WERI-Rb-1 (cell line): ENCODE measurements at regions not wholly inside any gene's neighbourhood (a gene's known extent, or its start where the extent isn't known, plus 50 kb on each side); places are given as distances from the start of the nearest gene placed in this dataset.

ENCODE experiments used
- DNase-seq: peaks from one replicate; pipeline ENCODE4 v3.0.0-alpha.2; 2020
- H3K27ac ChIP-seq: fragments of 250-450 bp; sonication (Bioruptor Pico); 2 replicates; pipeline ENCODE4 v1.5.1; 2020; ENCODE audit warnings: mild to moderate bottlenecking, moderate library complexity
- H3K27me3 ChIP-seq: fragments of 250-450 bp; sonication (Bioruptor Pico); 2 replicates; pipeline ENCODE4 v1.5.1; 2021; ENCODE audit warnings: mild to moderate bottlenecking, low read depth, moderate library complexity; ENCODE audit not compliant: insufficient read depth, severe bottlenecking
- H3K36me3 ChIP-seq: fragments of 250-450 bp; sonication (Bioruptor Pico); 2 replicates; pipeline ENCODE4 v1.5.1; 2020; ENCODE audit warnings: mild to moderate bottlenecking, moderate library complexity
- H3K4me3 ChIP-seq: 2 replicates; pipeline ENCODE4 v1.5.1; 2011; ENCODE audit warnings: low read depth, mild to moderate bottlenecking, control low read depth, low read length
- H3K9me3 ChIP-seq: fragments of 250-450 bp; sonication (Bioruptor Pico); 2 replicates; pipeline ENCODE4 v1.5.1; 2021; ENCODE audit warnings: mild to moderate bottlenecking, moderate library complexity; ENCODE audit not compliant: severe bottlenecking
- TF ChIP-seq, protein P1 (sequence below): IDR thresholded peaks from 2 replicates; pipeline ENCODE4 v1.5.1; 2011; ENCODE audit warnings: low read depth, mild to moderate bottlenecking, control low read depth, inconsistent platforms, low read length

DNA sequence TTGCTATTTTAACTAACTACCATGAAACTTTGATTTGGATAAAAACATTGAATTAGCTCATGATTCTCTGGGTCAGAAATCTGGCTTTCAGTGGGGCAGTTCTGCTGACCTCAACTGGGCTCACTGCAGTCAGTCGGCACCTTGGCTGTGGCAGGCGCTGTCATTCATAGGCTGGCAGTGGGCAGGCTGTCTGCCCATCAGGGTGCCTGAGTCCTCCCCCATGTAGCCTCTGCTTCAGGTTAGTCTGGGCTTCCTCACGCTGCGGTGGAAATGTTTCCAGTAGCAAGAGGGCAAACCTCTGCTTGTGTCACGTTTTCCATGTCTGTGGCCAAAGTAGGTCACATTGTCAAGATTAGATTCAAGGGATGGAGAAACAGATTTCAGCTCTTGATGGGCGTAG, 251.0 kb upstream of the TCF21 start:
- Histone ChIP-seq H3K36me3 (no peaks in the 10 kb centered on the region), H3K27ac (no peak overlapping the region), H3K9me3 (no peaks in the 10 kb centered on the region), H3K4me3 (no peak overlapping the region), H3K27me3 (peaks cover 50% of the 10 kb centered on the region)
- no peak for DNase-seq
- TF ChIP-seq, protein P1, sequence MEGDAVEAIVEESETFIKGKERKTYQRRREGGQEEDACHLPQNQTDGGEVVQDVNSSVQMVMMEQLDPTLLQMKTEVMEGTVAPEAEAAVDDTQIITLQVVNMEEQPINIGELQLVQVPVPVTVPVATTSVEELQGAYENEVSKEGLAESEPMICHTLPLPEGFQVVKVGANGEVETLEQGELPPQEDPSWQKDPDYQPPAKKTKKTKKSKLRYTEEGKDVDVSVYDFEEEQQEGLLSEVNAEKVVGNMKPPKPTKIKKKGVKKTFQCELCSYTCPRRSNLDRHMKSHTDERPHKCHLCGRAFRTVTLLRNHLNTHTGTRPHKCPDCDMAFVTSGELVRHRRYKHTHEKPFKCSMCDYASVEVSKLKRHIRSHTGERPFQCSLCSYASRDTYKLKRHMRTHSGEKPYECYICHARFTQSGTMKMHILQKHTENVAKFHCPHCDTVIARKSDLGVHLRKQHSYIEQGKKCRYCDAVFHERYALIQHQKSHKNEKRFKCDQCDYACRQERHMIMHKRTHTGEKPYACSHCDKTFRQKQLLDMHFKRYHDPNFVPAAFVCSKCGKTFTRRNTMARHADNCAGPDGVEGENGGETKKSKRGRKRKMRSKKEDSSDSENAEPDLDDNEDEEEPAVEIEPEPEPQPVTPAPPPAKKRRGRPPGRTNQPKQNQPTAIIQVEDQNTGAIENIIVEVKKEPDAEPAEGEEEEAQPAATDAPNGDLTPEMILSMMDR = no peak

DNA sequence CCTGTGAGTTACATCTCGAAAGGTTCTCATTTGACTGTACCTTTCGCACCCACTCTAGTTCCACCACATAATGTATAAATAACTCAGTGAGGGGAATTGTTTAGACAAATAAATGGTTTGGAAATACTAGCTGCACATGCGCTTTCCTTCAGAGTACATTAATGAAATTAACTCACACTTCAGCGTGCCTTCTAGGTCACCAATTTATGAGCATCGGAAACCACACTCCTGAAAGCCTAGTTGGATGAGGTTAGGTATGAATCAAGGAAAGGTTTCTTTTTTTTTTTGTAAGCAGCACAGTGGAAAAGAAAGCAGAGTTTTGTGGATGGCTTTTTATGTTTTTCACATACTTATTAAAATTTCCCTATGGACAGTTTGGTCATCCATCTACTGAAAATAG, 247.8 kb upstream of the TCF21 start:
- Histone ChIP-seq H3K27me3 (peaks cover 45% of the 10 kb centered on the region), H3K4me3 (no peak overlapping the region), H3K36me3 (no peaks in the 10 kb centered on the region), H3K27ac (no peak overlapping the region), H3K9me3 (no peaks in the 10 kb centered on the region)
- DNase-seq = no peak
- TF ChIP-seq, protein P1 = no peak

DNA sequence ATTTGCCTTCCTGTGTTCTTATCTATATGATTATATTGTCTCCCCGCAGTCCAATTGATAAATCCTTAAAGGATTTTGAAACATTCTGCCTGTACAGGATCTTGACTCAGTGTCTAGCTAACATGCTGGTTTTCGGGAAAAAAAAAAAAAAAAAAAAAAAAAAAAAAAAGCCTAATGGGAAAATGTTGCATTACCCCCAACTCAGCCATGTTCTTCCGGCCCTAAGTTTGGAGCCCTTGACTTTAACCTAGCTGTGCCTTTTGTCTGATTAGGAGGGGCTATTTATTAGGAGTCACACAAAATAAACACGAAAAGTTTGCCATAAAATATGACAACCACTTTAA, 244.4 kb upstream of the TCF21 start:
- TF ChIP-seq, protein P1 = no peak
- peaks cover 57% of the 10 kb centered on the region for H3K27me3 ChIP-seq
- no peak overlapping the region for H3K27ac ChIP-seq
- DNase-seq = no peak
- no peaks in the 10 kb centered on the region for H3K9me3 ChIP-seq
- no peaks in the 10 kb centered on the region for H3K36me3 ChIP-seq
- H3K4me3 ChIP-seq = no peak overlapping the region

DNA sequence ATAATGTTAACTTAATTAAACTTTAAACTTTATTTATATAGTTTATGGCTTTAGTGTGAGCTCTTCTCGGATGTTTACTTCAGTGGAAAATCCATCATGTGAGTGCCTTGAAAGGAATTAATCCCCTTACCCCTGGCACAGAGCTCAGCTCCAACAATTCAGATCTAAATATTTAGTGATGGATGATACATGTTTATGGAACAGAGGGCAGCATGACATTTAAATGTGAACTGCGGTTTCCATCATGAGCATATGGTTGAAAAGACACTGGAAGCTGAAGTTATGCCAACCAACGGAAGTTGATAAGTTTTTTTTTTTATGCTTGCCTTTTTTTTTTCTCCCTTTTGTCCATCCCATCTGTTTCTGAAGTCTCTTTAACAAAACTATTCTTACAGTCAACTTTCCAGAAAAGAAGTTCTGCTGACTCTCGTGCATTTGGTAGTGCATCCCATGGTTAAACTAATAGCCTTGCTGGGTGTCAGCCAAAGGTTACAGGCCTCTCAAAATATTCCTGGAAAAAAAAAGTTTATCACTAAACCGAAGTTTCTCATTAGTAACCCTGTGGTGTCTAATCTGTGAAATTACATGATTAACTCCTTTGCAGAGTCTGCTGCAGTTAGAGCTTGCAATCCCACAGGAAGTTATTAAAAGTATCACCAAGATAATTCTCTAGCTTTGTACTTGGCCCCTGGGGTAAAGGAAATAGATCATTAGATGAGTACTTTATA, 243.9 kb upstream of the TCF21 start:
- TF ChIP-seq, protein P1 = no peak

DNA sequence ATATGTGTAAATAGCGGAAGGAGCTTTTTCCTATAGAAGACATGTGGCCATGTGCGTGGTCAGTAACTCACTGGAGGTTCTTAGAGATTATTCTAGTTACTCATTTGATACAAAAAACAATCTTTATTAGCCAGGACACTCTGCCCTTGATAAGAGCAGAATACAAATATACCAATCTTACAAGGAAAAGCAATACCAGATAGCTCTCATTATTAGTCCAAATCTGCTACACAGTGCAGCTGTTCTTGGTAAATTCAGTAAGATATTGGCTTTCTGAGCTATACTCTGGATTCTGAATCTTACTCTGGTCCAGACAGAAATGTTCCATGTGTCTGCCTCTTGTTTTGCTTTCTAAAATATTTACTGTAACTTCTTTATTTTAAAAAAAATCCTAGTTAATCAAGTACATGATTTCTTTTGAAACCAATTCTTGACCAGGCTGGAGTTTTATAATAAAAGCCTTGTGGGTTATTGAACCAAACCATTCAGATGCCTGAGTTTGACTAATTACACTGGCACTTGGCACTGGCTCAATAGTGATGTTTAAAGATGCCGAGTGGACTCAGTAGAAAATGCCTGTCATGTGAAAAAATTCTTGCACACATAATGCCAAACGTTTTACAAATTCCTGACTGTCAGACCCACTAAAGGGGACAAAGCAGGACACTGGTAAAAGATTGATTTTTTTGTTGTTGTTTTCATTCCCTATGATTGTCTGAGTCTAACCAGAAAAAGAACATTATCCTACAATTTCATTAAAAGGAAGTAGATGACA, 242.8 kb upstream of the TCF21 start:
- TF ChIP-seq, protein P1 = no peak
- peaks cover 49% of the 10 kb centered on the region for H3K27me3 ChIP-seq
- DNase-seq = no peak
- H3K36me3 ChIP-seq = no peaks in the 10 kb centered on the region
- H3K27ac ChIP-seq = no peak overlapping the region
- no peaks in the 10 kb centered on the region for H3K9me3 ChIP-seq
- H3K4me3 ChIP-seq = no peak overlapping the region

More for the DNA sequence above, 243.9 kb upstream of the TCF21 start:
- Histone ChIP-seq H3K4me3 (no peak overlapping the region), H3K36me3 (no peaks in the 10 kb centered on the region), H3K27ac (no peak overlapping the region), H3K27me3 (peaks cover 57% of the 10 kb centered on the region), H3K9me3 (no peaks in the 10 kb centered on the region)
- DNase-seq = no peak
